Heart left ventricle (tissue), 16 donors: ENCODE measurements at regions not wholly inside any gene's neighbourhood (a gene's known extent, or its start where the extent isn't known, plus 50 kb on each side); places are given as distances from the start of the nearest gene placed in this dataset.

Experiments
- ATAC-seq, 4 donors: fragments of 200-7000 bp; cut with Tn5 transposase; one replicate each; pipeline ENCODE4 v1.9.1; 2020 to 2022; ENCODE audit warnings: moderate library complexity in 4 of 4, mild to moderate bottlenecking in 3 of 4, moderate number of reproducible peaks in 1 of 4
- DNase-seq, 5 donors: peaks; one replicate each; pipeline ENCODE4 v3.0.0-alpha.2; 2020
- H3K27ac ChIP-seq, 12 donors: fragments of 200-600 bp; sonication (generic) in 4 of 12; one replicate each; pipeline versions ENCODE4 v1.5.0 to v1.8.0; 2016 to 2022; ENCODE audit warnings: mild to moderate bottlenecking in 2 of 12
- H3K27me3 ChIP-seq, 9 donors: fragments of 200-600 bp; sonication (generic) in 2 of 9; one replicate each; pipeline versions ENCODE4 v1.5.1 to v1.8.0; 2016 to 2022; ENCODE audit warnings: mild to moderate bottlenecking in 3 of 9
- H3K36me3 ChIP-seq, 9 donors: fragments of 200-600 bp; sonication (generic) in 2 of 9; one replicate each; pipeline versions ENCODE4 v1.5.0 to v1.8.0; 2018 to 2022; ENCODE audit warnings: mild to moderate bottlenecking in 2 of 9
- H3K4me1 ChIP-seq, 12 donors: fragments of 200-600 bp; sonication (generic) in 4 of 12; one replicate each; pipeline versions ENCODE4 v1.5.0 to v1.8.0; 2016 to 2022; ENCODE audit warnings: mild to moderate bottlenecking in 3 of 12
- H3K4me3 ChIP-seq, 12 donors: fragments of 200-600 bp; sonication (generic) in 4 of 12; one replicate each; pipeline versions ENCODE4 v1.5.0 to v1.8.0; 2017 to 2022; ENCODE audit warnings: mild to moderate bottlenecking in 9 of 12, moderate library complexity in 4 of 12
- H3K9me3 ChIP-seq, 12 donors: fragments of 200-600 bp; sonication (generic) in 4 of 12; one replicate each; pipeline versions ENCODE4 v1.5.0 to v1.8.0; 2016 to 2022; ENCODE audit warnings: mild to moderate bottlenecking in 1 of 12
- POLR2A ChIP-seq, 2 donors: fragments of 450-650 bp; IDR thresholded peaks; one replicate each; pipeline ENCODE4 v1.6.1; 2017; ENCODE audit warnings: antibody characterized with exemption in 2 of 2, mild to moderate bottlenecking in 2 of 2, moderate library complexity in 2 of 2
- WGBS, 4 donors: extraction: QIAGEN DNeasy Blood & Tissue Kit in 2 of 4; methylation state at CpG; one replicate each; pipeline versions ENCODE4 v1.1.5 to v1.1.7; 2013 to 2018; 5-methylcytosine and 5-hydroxymethylcytosine counted together
- intact Hi-C, 10 donors: fragments of 100-400 bp; cut with DNase I; formaldehyde crosslinking; loops; one replicate each; pipeline versions ENCODE4 v1.11.1 to v1.14.2; 2022
- TF ChIP-seq, protein P1 (sequence below), 12 donors: fragments of 200-600 bp; sonication (generic) in 4 of 12; IDR thresholded peaks; one replicate each; pipeline versions ENCODE4 v1.5.0 to v1.8.0; 2018 to 2022; ENCODE audit warnings: antibody characterized with exemption in 12 of 12, mild to moderate bottlenecking in 5 of 12
- donor health status: ischemic (EF 13 %, LVEDD 7.1; RV severe dilation, severe dysfunction).
- donor health status: healthy with polysubstance abuse.
- donor health status: DM: no; HTN: yes; CAD: no.
- donor health status: DM: no; HTN: no; CAD: no.
- donor health status: ischemic (EF 25% LVEDD 6.9; RV normal size, moderate dysfunction).
- donor health status: ischemic (EF 25% LVEDD 5.7; RV mildly dilated, moderate dysfunction).
- donor health status: healthy.
- donor health status: DM: yes; HTN: yes; CAD: no.
- donor health status: ischemic (EF 35%, LVEDD 5.7; RV mildly dilated, moderate dysfunction).
- donor health status: nonischemic (EF 11% LVEDD 7.7; RV severe dilation, severe dysfunction).
- donor health status: DM: yes; HTN: yes; CAD: no.
- donor health status: PGD.
- donor health status: ischemic (EF 29% LVEDD 5.4; RV normal size, mild dysfunction).
- donor health status: nonischemic (EF 23%, LVEDD 6.1; RV moderate dilation, normal function).

DNA sequence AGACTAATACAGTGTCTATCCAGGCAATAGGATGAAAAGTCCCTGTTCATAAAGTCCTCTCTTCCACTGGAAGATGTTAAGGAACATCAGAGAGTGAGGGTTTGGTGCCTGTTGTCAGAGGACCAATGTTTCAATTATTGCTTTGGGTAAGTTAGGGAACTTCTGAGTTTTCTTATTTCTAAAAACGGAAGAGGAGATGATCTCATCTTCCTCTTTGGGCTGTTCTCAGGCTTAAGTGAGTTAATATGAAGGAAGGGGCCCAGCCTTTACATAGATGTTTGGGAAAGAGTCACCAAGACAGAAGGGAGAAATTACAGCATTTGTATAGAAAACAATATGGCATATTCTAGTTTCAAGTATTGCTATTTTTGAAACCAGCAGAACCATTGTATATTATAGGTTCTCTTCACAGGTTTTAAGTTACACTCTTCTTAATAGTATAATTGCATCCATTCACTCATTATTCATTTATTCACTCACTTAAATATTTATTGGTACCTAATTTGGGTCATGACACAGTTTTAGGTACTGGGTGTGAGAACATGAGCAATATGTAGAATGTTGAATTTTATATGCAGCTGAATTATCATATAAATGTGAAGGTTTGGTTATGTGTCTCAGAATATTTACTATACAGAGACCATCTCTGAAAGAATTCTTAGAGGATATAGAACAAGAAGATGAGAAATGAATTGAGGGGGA is 68.5 kb upstream of the LRIG3 start:
- intact Hi-C loops: no loop called here
- no peak overlapping the region for H3K4me3 ChIP-seq
- H3K9me3 ChIP-seq: peaks cover 0 to 14% (median 2%) of the 10 kb centered on the region in 12 donors
- TF ChIP-seq, protein P1, sequence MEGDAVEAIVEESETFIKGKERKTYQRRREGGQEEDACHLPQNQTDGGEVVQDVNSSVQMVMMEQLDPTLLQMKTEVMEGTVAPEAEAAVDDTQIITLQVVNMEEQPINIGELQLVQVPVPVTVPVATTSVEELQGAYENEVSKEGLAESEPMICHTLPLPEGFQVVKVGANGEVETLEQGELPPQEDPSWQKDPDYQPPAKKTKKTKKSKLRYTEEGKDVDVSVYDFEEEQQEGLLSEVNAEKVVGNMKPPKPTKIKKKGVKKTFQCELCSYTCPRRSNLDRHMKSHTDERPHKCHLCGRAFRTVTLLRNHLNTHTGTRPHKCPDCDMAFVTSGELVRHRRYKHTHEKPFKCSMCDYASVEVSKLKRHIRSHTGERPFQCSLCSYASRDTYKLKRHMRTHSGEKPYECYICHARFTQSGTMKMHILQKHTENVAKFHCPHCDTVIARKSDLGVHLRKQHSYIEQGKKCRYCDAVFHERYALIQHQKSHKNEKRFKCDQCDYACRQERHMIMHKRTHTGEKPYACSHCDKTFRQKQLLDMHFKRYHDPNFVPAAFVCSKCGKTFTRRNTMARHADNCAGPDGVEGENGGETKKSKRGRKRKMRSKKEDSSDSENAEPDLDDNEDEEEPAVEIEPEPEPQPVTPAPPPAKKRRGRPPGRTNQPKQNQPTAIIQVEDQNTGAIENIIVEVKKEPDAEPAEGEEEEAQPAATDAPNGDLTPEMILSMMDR (IDR thresholded peaks at IDR 0.05): no peak
- no peak for TF ChIP-seq POLR2A (IDR thresholded peaks at IDR 0.05)
- no peaks in the 10 kb centered on the region for H3K36me3 ChIP-seq
- no peak overlapping the region for H3K27ac ChIP-seq
- no peak for DNase-seq
- WGBS, 4 donors: 51 to 70% (median 55%) methylated on average over 1 of the region's 1 CpG
- H3K4me1 ChIP-seq: no peaks in the 10 kb centered on the region
- no peaks in the 10 kb centered on the region for H3K27me3 ChIP-seq
- ATAC-seq: no peak

DNA sequence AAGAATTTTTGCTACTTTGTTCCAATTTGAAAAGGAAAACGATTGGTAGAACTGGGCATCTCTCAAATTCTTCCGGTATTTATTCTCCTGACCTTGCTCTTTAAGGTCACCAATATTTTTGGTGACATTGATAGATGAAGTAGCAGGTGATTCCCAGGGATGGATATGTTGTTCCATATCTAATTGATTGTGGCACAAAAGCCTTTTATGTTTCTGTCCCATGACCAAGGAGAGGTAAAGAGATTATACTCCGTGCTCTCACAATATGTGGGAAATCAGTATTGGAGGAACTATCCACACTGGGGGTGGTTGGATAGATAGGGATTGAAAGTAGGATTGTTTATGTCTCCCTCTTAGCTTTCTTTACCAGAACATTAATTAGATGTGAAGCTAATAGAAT is 61.7 kb upstream of the LRIG3 start:
- Histone ChIP-seq H3K4me1 (no peaks in the 10 kb centered on the region), H3K27ac (no peak overlapping the region), H3K9me3 (peaks cover 0 to 3% (median 0%) of the 10 kb centered on the region in 12 donors), H3K4me3 (no peak overlapping the region), H3K36me3 (no peaks in the 10 kb centered on the region), H3K27me3 (no peaks in the 10 kb centered on the region)
- TF ChIP-seq, protein P1 (IDR thresholded peaks at IDR 0.05): no peak
- no peak for TF ChIP-seq POLR2A (IDR thresholded peaks at IDR 0.05)
- intact Hi-C loops: no loop called here
- 81 to 85% (median 83%) methylated on average over 3 of the region's 3 CpGs for WGBS, 4 donors
- DNase-seq: no peak
- no peak for ATAC-seq

DNA sequence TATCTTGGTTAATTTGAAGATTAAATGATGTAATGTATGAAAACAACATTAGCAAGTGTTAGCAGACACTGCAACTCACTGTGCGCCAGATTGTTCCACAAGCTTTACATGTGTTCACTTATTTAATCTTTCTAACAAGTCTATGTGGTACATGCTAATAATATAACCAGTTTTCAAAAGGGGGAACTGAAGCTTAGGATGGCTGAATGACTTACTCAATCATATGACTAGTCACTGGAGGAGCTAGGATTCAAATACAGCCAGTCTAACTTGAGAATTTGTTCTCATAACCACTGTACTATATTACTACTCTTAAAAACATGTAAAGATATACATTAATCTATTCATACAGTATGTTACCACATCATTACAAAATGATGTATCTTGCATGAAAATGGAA is 60.5 kb upstream of the LRIG3 start:
- H3K4me1 ChIP-seq: no peaks in the 10 kb centered on the region
- H3K9me3 ChIP-seq: no peaks in the 10 kb centered on the region
- DNase-seq (no peak), ATAC-seq (no peak)
- intact Hi-C loops: no loop called here
- H3K36me3 ChIP-seq: no peaks in the 10 kb centered on the region
- TF ChIP-seq POLR2A (IDR thresholded peaks at IDR 0.05): no peak
- TF ChIP-seq, protein P1 (IDR thresholded peaks at IDR 0.05): no peak
- H3K27ac ChIP-seq: no peak overlapping the region
- 86 to 100% (median 95%) methylated on average over 1 of the region's 1 CpG for WGBS, 4 donors
- no peaks in the 10 kb centered on the region for H3K27me3 ChIP-seq
- H3K4me3 ChIP-seq: no peak overlapping the region

DNA sequence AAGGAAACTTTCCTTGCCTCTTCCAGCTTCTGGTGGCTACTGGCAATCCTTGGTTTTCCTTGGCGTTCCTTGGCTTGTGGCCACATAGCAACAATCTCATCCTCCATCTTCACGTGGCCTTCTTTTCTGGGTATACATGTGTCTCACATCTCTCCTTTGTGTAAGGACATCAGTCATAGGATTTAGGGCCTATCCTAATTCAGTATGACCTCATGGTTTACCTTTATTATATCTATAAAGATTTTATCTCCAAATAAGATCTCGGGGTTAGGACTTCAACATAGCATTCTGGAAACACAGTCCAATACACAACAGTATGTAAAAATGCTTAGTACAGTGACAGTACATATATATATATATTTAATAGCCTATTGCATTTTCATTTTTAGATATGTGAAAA is 58.4 kb upstream of the LRIG3 start:
- ATAC-seq (no peak), DNase-seq (no peak)
- intact Hi-C loops: no loop called here
- Histone ChIP-seq H3K27ac (no peak overlapping the region), H3K9me3 (no peaks in the 10 kb centered on the region), H3K4me1 (no peaks in the 10 kb centered on the region), H3K27me3 (no peaks in the 10 kb centered on the region), H3K4me3 (no peak overlapping the region), H3K36me3 (no peaks in the 10 kb centered on the region)
- TF ChIP-seq POLR2A (IDR thresholded peaks at IDR 0.05): no peak
- TF ChIP-seq, protein P1 (IDR thresholded peaks at IDR 0.05): no peak
- 85 to 91% (median 88%) methylated on average over 3 of the region's 3 CpGs for WGBS, 4 donors
